Smooth muscle cell (in vitro differentiated cells): ENCODE measurements at regions not wholly inside any gene's neighbourhood (a gene's known extent, or its start where the extent isn't known, plus 50 kb on each side); places are given as distances from the start of the nearest gene placed in this dataset.

ENCODE experiments used
- DNase-seq: peaks from one replicate; lab custom pipeline; 2025; ENCODE audit not compliant: unreplicated experiment; lab: John Stamatoyannopoulos, UW
- H2AFZ ChIP-seq: fragments of 200-600 bp; sonication (generic); 2 replicates; pipeline ENCODE4 v1.6.0; 2016; ENCODE audit warnings: antibody characterized with exemption, low read depth, mild to moderate bottlenecking
- H3F3A ChIP-seq: fragments of 200-600 bp; sonication (generic); 2 replicates; pipeline ENCODE4 v1.6.0; 2017; ENCODE audit warnings: antibody characterized with exemption, low read depth
- H3K27ac ChIP-seq: fragments of 200-600 bp; sonication (generic); 2 replicates; pipeline ENCODE4 v1.5.1; 2016; ENCODE audit warnings: low read depth, mild to moderate bottlenecking
- H3K27me3 ChIP-seq: fragments of 200-600 bp; sonication (generic); 2 replicates; pipeline ENCODE4 v1.6.1; 2016; ENCODE audit warnings: low read depth, mild to moderate bottlenecking
- H3K36me3 ChIP-seq: fragments of 200-600 bp; sonication (generic); 2 replicates; pipeline ENCODE4 v1.5.1; 2016; ENCODE audit warnings: low read depth
- H3K4me1 ChIP-seq: fragments of 200-600 bp; sonication (generic); 2 replicates; pipeline ENCODE4 v1.5.1; 2016; ENCODE audit warnings: low read depth
- H3K4me2 ChIP-seq: fragments of 200-600 bp; sonication (generic); 2 replicates; pipeline ENCODE4 v1.6.0; 2016; ENCODE audit warnings: mild to moderate bottlenecking
- H3K4me3 ChIP-seq: fragments of 200-600 bp; sonication (generic); 2 replicates; pipeline ENCODE4 v1.5.1; 2016; ENCODE audit warnings: mild to moderate bottlenecking
- H3K79me2 ChIP-seq: fragments of 200-600 bp; sonication (generic); 2 replicates; pipeline ENCODE4 v1.6.0; 2016; ENCODE audit warnings: low read depth, mild to moderate bottlenecking
- H3K9ac ChIP-seq: fragments of 200-600 bp; sonication (generic); 2 replicates; pipeline ENCODE4 v1.6.0; 2016; ENCODE audit warnings: low read depth
- H3K9me3 ChIP-seq: fragments of 200-600 bp; sonication (generic); replicated peaks from 2 replicates; pipeline ENCODE4 v1.5.1; 2016; ENCODE audit warnings: low read depth
- H4K20me1 ChIP-seq: fragments of 200-600 bp; sonication (generic); 2 replicates; pipeline ENCODE4 v1.6.0; 2016; ENCODE audit warnings: low read depth
- WGBS: methylation state at CpG from one replicate; pipeline ENCODE4 v1.1.7; 2016; ENCODE audit warnings: low lambda C conversion rate; 5-methylcytosine and 5-hydroxymethylcytosine counted together
- TF ChIP-seq, protein P1 (sequence below): fragments of 200-600 bp; sonication (generic); IDR thresholded peaks from 2 replicates; pipeline ENCODE4 v1.5.1; 2017; ENCODE audit warnings: borderline replicate concordance, mild to moderate bottlenecking, antibody characterized with exemption; ENCODE audit not compliant: insufficient read depth, poor library complexity, severe bottlenecking

DNA sequence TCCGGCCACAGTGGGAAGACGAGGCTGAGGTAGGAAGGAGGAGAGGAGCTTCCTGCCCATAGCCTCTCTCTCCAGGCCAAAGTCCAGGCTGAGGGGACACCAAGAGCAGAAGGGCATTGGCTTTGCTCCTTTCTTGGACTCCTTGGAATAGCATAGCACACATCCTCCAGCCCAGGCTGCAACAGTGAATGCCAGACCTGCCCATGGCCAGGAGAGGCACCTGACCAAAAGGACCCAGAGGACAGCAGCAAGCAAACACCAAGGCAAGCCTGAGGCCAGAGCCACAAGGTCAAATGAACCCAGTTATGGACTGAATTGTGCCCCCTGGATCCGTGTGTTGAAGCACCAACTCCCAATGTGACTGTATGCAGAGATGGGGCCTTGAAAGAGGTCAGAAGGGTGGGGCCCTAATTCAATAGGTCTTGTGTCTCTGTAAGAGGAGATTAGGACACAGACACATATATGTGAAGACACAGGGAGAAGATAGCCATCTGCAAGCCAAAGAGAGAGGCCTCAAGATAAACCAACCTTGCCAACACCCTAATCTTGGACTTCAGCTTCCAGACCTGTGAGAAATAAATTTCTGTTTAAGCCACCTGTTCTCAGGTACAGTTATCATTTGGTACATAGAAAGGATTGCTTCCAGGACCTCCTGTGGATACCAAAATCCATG is 126.5 kb upstream of the NXT1 start:
- Histone ChIP-seq H3K27ac (no peak overlapping the region), H3F3A (no peaks in the 10 kb centered on the region)
- 86% methylated on average over 3 of the region's 3 CpGs for WGBS

DNA sequence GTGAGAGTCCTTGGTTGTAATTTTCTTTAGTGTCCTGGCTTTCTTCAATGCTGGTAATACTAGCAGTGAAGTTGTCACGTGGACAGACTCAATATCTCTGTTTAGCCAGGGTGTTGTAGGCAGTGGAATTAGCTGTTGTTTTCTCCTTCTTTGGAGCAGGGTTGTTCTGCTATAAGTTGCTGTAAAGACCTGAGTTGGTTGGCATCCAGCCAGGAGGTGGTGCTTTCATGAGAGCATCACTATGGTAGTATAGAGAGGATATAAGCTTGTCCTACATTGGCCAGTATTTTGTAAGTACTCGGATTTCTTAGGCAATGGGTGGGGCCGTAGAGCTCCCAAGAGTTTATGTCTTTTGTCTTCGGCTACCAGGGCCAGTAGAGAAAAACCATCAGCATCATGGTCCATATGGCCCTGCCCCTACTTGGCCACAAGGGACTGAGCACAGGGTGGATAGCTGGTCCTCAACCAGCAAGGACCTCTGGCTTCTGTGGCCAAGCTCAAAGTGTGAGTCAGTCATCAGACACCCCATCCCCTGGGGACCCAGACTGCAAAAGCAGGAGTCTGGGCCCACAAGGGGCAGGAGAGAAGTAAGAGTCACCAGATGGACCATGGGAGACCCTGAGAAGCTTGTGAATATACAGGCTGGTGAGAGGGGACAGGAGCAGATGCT is 127.9 kb upstream of the NXT1 start:
- no peak for DNase-seq
- no peak overlapping the region for H2AFZ ChIP-seq
- no peak overlapping the region for H3K27ac ChIP-seq
- 83% methylated on average over 4 of the region's 4 CpGs for WGBS
- H3K9ac ChIP-seq: no peak overlapping the region
- H3K36me3 ChIP-seq: no peaks in the 10 kb centered on the region
- H3F3A ChIP-seq: no peaks in the 10 kb centered on the region
- H3K9me3 ChIP-seq: peaks cover 8% of the 10 kb centered on the region
- no peak overlapping the region for H3K4me3 ChIP-seq
- no peak overlapping the region for H3K4me2 ChIP-seq
- H4K20me1 ChIP-seq: no peaks in the 10 kb centered on the region
- H3K79me2 ChIP-seq: no peaks in the 10 kb centered on the region
- no peaks in the 10 kb centered on the region for H3K27me3 ChIP-seq
- TF ChIP-seq, protein P1, sequence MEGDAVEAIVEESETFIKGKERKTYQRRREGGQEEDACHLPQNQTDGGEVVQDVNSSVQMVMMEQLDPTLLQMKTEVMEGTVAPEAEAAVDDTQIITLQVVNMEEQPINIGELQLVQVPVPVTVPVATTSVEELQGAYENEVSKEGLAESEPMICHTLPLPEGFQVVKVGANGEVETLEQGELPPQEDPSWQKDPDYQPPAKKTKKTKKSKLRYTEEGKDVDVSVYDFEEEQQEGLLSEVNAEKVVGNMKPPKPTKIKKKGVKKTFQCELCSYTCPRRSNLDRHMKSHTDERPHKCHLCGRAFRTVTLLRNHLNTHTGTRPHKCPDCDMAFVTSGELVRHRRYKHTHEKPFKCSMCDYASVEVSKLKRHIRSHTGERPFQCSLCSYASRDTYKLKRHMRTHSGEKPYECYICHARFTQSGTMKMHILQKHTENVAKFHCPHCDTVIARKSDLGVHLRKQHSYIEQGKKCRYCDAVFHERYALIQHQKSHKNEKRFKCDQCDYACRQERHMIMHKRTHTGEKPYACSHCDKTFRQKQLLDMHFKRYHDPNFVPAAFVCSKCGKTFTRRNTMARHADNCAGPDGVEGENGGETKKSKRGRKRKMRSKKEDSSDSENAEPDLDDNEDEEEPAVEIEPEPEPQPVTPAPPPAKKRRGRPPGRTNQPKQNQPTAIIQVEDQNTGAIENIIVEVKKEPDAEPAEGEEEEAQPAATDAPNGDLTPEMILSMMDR: no peak
- no peaks in the 10 kb centered on the region for H3K4me1 ChIP-seq

More for the DNA sequence above, 126.5 kb upstream of the NXT1 start:
- Histone ChIP-seq H3K27me3 (no peaks in the 10 kb centered on the region), H3K9ac (no peak overlapping the region), H3K36me3 (no peaks in the 10 kb centered on the region), H3K4me1 (no peaks in the 10 kb centered on the region), H3K4me3 (no peak overlapping the region), H3K79me2 (no peaks in the 10 kb centered on the region), H4K20me1 (no peaks in the 10 kb centered on the region), H2AFZ (no peak overlapping the region), H3K9me3 (peaks cover 8% of the 10 kb centered on the region), H3K4me2 (no peak overlapping the region)
- TF ChIP-seq, protein P1: no peak
- no peak for DNase-seq

DNA sequence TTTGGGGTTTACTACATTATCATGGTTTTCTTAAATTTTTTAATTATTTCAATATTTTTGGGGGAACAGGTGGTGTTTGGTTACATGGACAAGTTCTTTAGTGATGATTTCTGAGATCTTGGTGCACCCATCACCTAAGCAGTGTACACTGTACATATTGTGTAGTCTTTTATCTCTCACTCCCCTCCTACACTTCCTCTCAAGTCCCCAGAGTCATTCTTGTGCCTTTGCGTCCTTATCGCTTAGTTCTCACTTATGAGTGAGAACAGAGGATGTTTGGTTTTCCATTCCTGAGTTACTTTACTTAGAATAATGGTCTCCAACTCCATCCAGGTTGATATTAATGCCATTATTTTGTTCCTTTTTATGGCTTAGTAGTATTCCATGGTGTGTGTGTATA is 130.9 kb upstream of the CD93 start:
- TF ChIP-seq, protein P1: no peak
- Histone ChIP-seq H3K9me3 (peaks cover 8% of the 10 kb centered on the region), H3K36me3 (no peaks in the 10 kb centered on the region), H3K27ac (no peak overlapping the region), H3K4me3 (no peak overlapping the region), H2AFZ (no peak overlapping the region), H3K27me3 (peaks cover 3% of the 10 kb centered on the region), H3K9ac (no peak overlapping the region), H3K4me1 (peaks cover 8% of the 10 kb centered on the region), H4K20me1 (no peaks in the 10 kb centered on the region), H3F3A (no peaks in the 10 kb centered on the region), H3K79me2 (no peaks in the 10 kb centered on the region), H3K4me2 (no peak overlapping the region)
- no peak for DNase-seq
- WGBS: 95% methylated on average over 2 of the region's 2 CpGs
